Right atrium auricular region (tissue), 2 donors: ENCODE measurements at regions not wholly inside any gene's neighbourhood (a gene's known extent, or its start where the extent isn't known, plus 50 kb on each side); places are given as distances from the start of the nearest gene placed in this dataset.

Experiments
- DNase-seq: peaks from one replicate; pipeline ENCODE4 v3.0.0-alpha.2; 2019; ENCODE audit warnings: low spot score
- H3K27ac ChIP-seq, 2 donors: fragments of 200-600 bp; sonication (generic); 1 replicate in 1 of 2; 2 replicates in 1 of 2; pipeline ENCODE4 v1.5.1; 2016 to 2019
- H3K27me3 ChIP-seq, 2 donors: fragments of 200-600 bp; sonication (generic); one replicate each; pipeline versions ENCODE4 v1.5.1 to v1.6.0; 2017 to 2019
- H3K36me3 ChIP-seq: fragments of 200-600 bp; sonication (generic); one replicate; pipeline ENCODE4 v1.5.1; 2016
- H3K4me1 ChIP-seq, 2 donors: fragments of 200-600 bp; sonication (generic); one replicate each; pipeline versions ENCODE4 v1.5.1 to v1.6.0; 2017 to 2019
- H3K4me3 ChIP-seq, 2 donors: fragments of 200-600 bp; sonication (generic); 1 replicate in 1 of 2; 2 replicates in 1 of 2; pipeline ENCODE4 v1.5.1; 2017 to 2019; ENCODE audit warnings: mild to moderate bottlenecking in 1 of 2, moderate library complexity in 1 of 2
- H3K9me3 ChIP-seq, 2 donors: fragments of 200-600 bp; sonication (generic); one replicate each; pipeline ENCODE4 v1.5.1; 2019
- CTCF ChIP-seq, 2 donors: fragments of 200-600 bp; sonication (generic); IDR thresholded peaks; one replicate each; pipeline ENCODE4 v1.5.1; 2019; ENCODE audit warnings: antibody characterized with exemption in 2 of 2

- TF ChIP-seq CTCF (IDR thresholded peaks at IDR 0.05), result no peak
- Histone ChIP-seq H3K27ac (no peak overlapping the region), H3K4me1 (no peaks in the 10 kb centered on the region), H3K27me3 (no peaks in the 10 kb centered on the region), H3K9me3 (peaks cover 0 to 15% of the 10 kb centered on the region in 2 donors), H3K4me3 (no peak overlapping the region), H3K36me3 (no peaks in the 10 kb centered on the region)
- DNase-seq, result no peak
Measured at GRCh38 chr6:81144346-81144745, 608.1 kb downstream of the TENT5A start.

GRCh38 chr6:81138236-81138635 is 614.2 kb downstream of the TENT5A start:
- Histone ChIP-seq H3K4me3 (no peak overlapping the region), H3K27me3 (no peaks in the 10 kb centered on the region), H3K27ac (no peak overlapping the region), H3K9me3 (peaks cover 0 to 15% of the 10 kb centered on the region in 2 donors), H3K4me1 (no peaks in the 10 kb centered on the region), H3K36me3 (no peaks in the 10 kb centered on the region)
- DNase-seq, result no peak
- no peak for TF ChIP-seq CTCF (IDR thresholded peaks at IDR 0.05)

GRCh38 chr6:81130969-81131368 is 621.5 kb downstream of the TENT5A start:
- no peaks in the 10 kb centered on the region for H3K36me3 ChIP-seq
- H3K4me1 ChIP-seq, result no peaks in the 10 kb centered on the region
- no peaks in the 10 kb centered on the region for H3K9me3 ChIP-seq

GRCh38 chr6:81130061-81130460 is 622.4 kb downstream of the TENT5A start:
- Histone ChIP-seq H3K4me3 (no peak overlapping the region), H3K27ac (no peak overlapping the region), H3K4me1 (no peaks in the 10 kb centered on the region), H3K9me3 (no peaks in the 10 kb centered on the region), H3K36me3 (no peaks in the 10 kb centered on the region), H3K27me3 (no peaks in the 10 kb centered on the region)
- DNase-seq, result no peak
- no peak for TF ChIP-seq CTCF (IDR thresholded peaks at IDR 0.05)

More at GRCh38 chr6:81130969-81131368, 621.5 kb downstream of the TENT5A start:
- H3K27me3 ChIP-seq, result no peaks in the 10 kb centered on the region
- no peak overlapping the region for H3K4me3 ChIP-seq
- no peak overlapping the region for H3K27ac ChIP-seq
- no peak for DNase-seq
- TF ChIP-seq CTCF (IDR thresholded peaks at IDR 0.05), result no peak

GRCh38 chr6:81128671-81129070 is 623.8 kb downstream of the TENT5A start:
- Histone ChIP-seq H3K9me3 (no peaks in the 10 kb centered on the region), H3K4me1 (no peaks in the 10 kb centered on the region), H3K36me3 (no peaks in the 10 kb centered on the region), H3K4me3 (no peak overlapping the region), H3K27ac (no peak overlapping the region), H3K27me3 (no peaks in the 10 kb centered on the region)
- DNase-seq, result no peak
- no peak for TF ChIP-seq CTCF (IDR thresholded peaks at IDR 0.05)

- no peaks in the 10 kb centered on the region for H3K27me3 ChIP-seq
- H3K4me3 ChIP-seq, result no peak overlapping the region
- TF ChIP-seq CTCF (IDR thresholded peaks at IDR 0.05), result no peak
- no peaks in the 10 kb centered on the region for H3K36me3 ChIP-seq
- H3K9me3 ChIP-seq, result peaks cover 0 to 8% of the 10 kb centered on the region in 2 donors
- no peak for DNase-seq
- no peaks in the 10 kb centered on the region for H3K4me1 ChIP-seq
- H3K27ac ChIP-seq, result no peak overlapping the region
Measured at GRCh38 chr6:81126150-81126549, 626.3 kb downstream of the TENT5A start.
